ENCODE measurements at regions not wholly inside any gene's neighbourhood (a gene's known extent, or its start where the extent isn't known, plus 50 kb on each side); places are given as distances from the start of the nearest gene placed in this dataset.

GRCh38 chr13:31049833-31050232, 111.9 kb downstream of the HSPH1 start:
- TF ChIP-seq POLR2A (IDR thresholded peaks at IDR 0.05) (no peak), CTCF (IDR thresholded peaks at IDR 0.05) (no peak), EP300 (IDR thresholded peaks at IDR 0.05) (no peak)

All from ovary (tissue), 3 donors.